IMR-90 (cell line): ENCODE measurements at regions not wholly inside any gene's neighbourhood (a gene's known extent, or its start where the extent isn't known, plus 50 kb on each side); places are given as distances from the start of the nearest gene placed in this dataset.

ENCODE experiments used
- ATAC-seq: fragments of 200-7000 bp; cut with Tn5 transposase; 2 replicates; pipeline ENCODE4 v1.9.1; 2020; ENCODE audit warnings: low read depth, mild to moderate bottlenecking, moderate library complexity
- BruUV-seq: library from RNA; stranded (reverse); fragments of 400-500 nt; replicated peaks from 2 replicates; lab custom pipeline; 2021; lab: Mats Ljungman, UMichigan
- CTCF ChIA-PET: fragments of 300-600 bp; formaldehyde crosslinking; extraction: SDS; loops from one replicate; lab custom pipeline; 2021; ENCODE audit warnings: antibody characterized with exemption; lab: Yijun Ruan, JAX
- POLR2A ChIA-PET: fragments of 300-600 bp; sonication (Branson Sonifier 250); formaldehyde crosslinking; loops from one replicate; lab custom pipeline; 2022; ENCODE audit warnings: antibody characterized with exemption; ENCODE audit not compliant: unreplicated experiment; lab: Charles Lee
- DNase-seq: peaks from one replicate; pipeline ENCODE4 v3.0.0; 2013
- H2AFZ ChIP-seq: replicated peaks from 2 replicates; pipeline ENCODE3; 2013; ENCODE audit warnings: low read length, mild to moderate bottlenecking; ENCODE audit not compliant: poor library complexity
- H2AK5ac ChIP-seq: 2 replicates; pipeline ENCODE4 v1.6.1; 2013; ENCODE audit warnings: low read depth, low read length, inconsistent platforms
- H2AK9ac ChIP-seq: replicated peaks from 2 replicates; pipeline ENCODE3; 2013; ENCODE audit warnings: mild to moderate bottlenecking, low read depth, low read length, moderate library complexity; ENCODE audit not compliant: poor library complexity
- H2BK120ac ChIP-seq: 2 replicates; pipeline ENCODE4 v1.6.1; 2013; ENCODE audit warnings: low read depth, low read length, inconsistent platforms
- H2BK15ac ChIP-seq: 3 replicates; pipeline ENCODE4 v1.6.1; 2013; ENCODE audit warnings: low read depth, low read length, inconsistent platforms
- H2BK20ac ChIP-seq: 2 replicates; pipeline ENCODE4 v1.6.1; 2013; ENCODE audit warnings: low read depth, mild to moderate bottlenecking, inconsistent platforms, low read length, moderate library complexity
- H2BK5ac ChIP-seq: 2 replicates; pipeline ENCODE4 v1.6.1; 2013; ENCODE audit warnings: mild to moderate bottlenecking, low read depth, low read length, inconsistent platforms; ENCODE audit not compliant: poor library complexity, severe bottlenecking
- H3K14ac ChIP-seq: replicated peaks from 2 replicates; pipeline ENCODE4 v1.6.1; 2013; ENCODE audit warnings: low read depth, low read length, inconsistent platforms
- H3K18ac ChIP-seq: 2 replicates; pipeline ENCODE4 v1.6.1; 2013; ENCODE audit warnings: low read depth, low read length, control low read depth
- H3K23ac ChIP-seq: 2 replicates; pipeline ENCODE4 v1.6.1; 2013; ENCODE audit warnings: low read depth, low read length, inconsistent platforms
- H3K27ac ChIP-seq: 2 replicates; pipeline ENCODE4 v1.5.1; 2013; ENCODE audit warnings: mild to moderate bottlenecking, control low read depth, low read length; ENCODE audit not compliant: insufficient read depth
- H3K27me3 ChIP-seq: 2 replicates; pipeline ENCODE4 v1.6.1; 2013; ENCODE audit warnings: low read length; ENCODE audit not compliant: control insufficient read depth, insufficient read depth
- H3K36me3 ChIP-seq: 2 replicates; pipeline ENCODE4 v1.6.1; 2013; ENCODE audit warnings: low read length, mixed read lengths; ENCODE audit not compliant: control insufficient read depth, insufficient read depth
- H3K4ac ChIP-seq: 2 replicates; pipeline ENCODE4 v1.6.1; 2013; ENCODE audit warnings: low read depth, low read length, inconsistent platforms
- H3K4me1 ChIP-seq: 2 replicates; pipeline ENCODE4 v1.6.1; 2013; ENCODE audit warnings: low read length, mixed read lengths; ENCODE audit not compliant: control insufficient read depth, insufficient read depth
- H3K4me2 ChIP-seq: 2 replicates; pipeline ENCODE4 v1.6.1; 2013; ENCODE audit warnings: low read depth, mild to moderate bottlenecking, control low read depth, low read length, moderate library complexity
- H3K4me3 ChIP-seq: 2 replicates; pipeline ENCODE4 v1.5.1; 2013; ENCODE audit warnings: low read depth, mild to moderate bottlenecking, control low read depth, low read length, moderate library complexity; ENCODE audit not compliant: insufficient read depth
- H3K56ac ChIP-seq: 2 replicates; pipeline ENCODE4 v1.6.1; 2013; ENCODE audit warnings: low read length, inconsistent platforms; ENCODE audit not compliant: insufficient read depth; ENCODE audit errors: extremely low read depth
- H3K79me1 ChIP-seq, 2 experiments: 2 replicates each; pipeline ENCODE4 v1.6.1; 2013; ENCODE audit warnings: low read length in 2 of 2, inconsistent platforms in 1 of 2, low read depth in 1 of 2
- H3K9ac ChIP-seq: 2 replicates; pipeline ENCODE4 v1.6.1; 2013; ENCODE audit warnings: low read depth, low read length, control low read depth
- H3K9me1 ChIP-seq: 2 replicates; pipeline ENCODE4 v1.6.1; 2013; ENCODE audit warnings: low read length, inconsistent platforms; ENCODE audit not compliant: insufficient read depth
- H3K9me3 ChIP-seq: 2 replicates; pipeline ENCODE4 v1.6.1; 2013; ENCODE audit warnings: low read length; ENCODE audit not compliant: control insufficient read depth, insufficient read depth
- H4K20me1 ChIP-seq: 2 replicates; pipeline ENCODE4 v1.6.1; 2013; ENCODE audit warnings: low read length, inconsistent platforms; ENCODE audit not compliant: insufficient read depth
- H4K5ac ChIP-seq: 2 replicates; pipeline ENCODE4 v1.6.1; 2013; ENCODE audit warnings: mild to moderate bottlenecking, low read depth, low read length, control low read depth
- H4K8ac ChIP-seq, 2 experiments: 2 replicates each; pipeline ENCODE4 v1.6.1; 2013; ENCODE audit warnings: low read depth in 2 of 2, low read length in 2 of 2, control low read depth in 1 of 2, inconsistent platforms in 1 of 2
- H4K91ac ChIP-seq: 2 replicates; pipeline ENCODE4 v1.6.1; 2013; ENCODE audit warnings: low read depth, low read length, inconsistent platforms; ENCODE audit not compliant: insufficient read depth
- BHLHE40 ChIP-seq: fragments of 150-350 bp; IDR thresholded peaks from 2 replicates; pipeline ENCODE4 v1.6.1; 2016; ENCODE audit warnings: mild to moderate bottlenecking, low read depth, low read length
- FOS ChIP-seq: fragments of 150-350 bp; IDR thresholded peaks from 2 replicates; pipeline ENCODE4 v1.6.1; 2016; ENCODE audit warnings: low read depth, low read length
- MAFK ChIP-seq: IDR thresholded peaks from 2 replicates; pipeline ENCODE4 v1.6.1; 2012; ENCODE audit warnings: low read depth, low read length, improper control_type of control experiment
- MAZ ChIP-seq: IDR thresholded peaks from 2 replicates; pipeline ENCODE4 v1.6.1; 2012; ENCODE audit warnings: low read depth, mild to moderate bottlenecking, low read length, improper control_type of control experiment, moderate library complexity, borderline replicate concordance
- NFE2L2 ChIP-seq: fragments of 150-350 bp; IDR thresholded peaks from 2 replicates; pipeline ENCODE4 v1.6.1; 2016; ENCODE audit warnings: low read depth, mild to moderate bottlenecking, low read length
- RAD21 ChIP-seq: IDR thresholded peaks from 2 replicates; pipeline ENCODE4 v1.6.1; 2012; ENCODE audit warnings: low read length, improper control_type of control experiment
- RCOR1 ChIP-seq: IDR thresholded peaks from 2 replicates; pipeline ENCODE4 v1.6.1; 2012; ENCODE audit warnings: mild to moderate bottlenecking, low read length, improper control_type of control experiment; ENCODE audit not compliant: insufficient replicate concordance
- RFX5 ChIP-seq: IDR thresholded peaks from 2 replicates; pipeline ENCODE4 v1.8.0; 2012; ENCODE audit warnings: low read depth, mild to moderate bottlenecking, low read length, moderate library complexity
- SMC3 ChIP-seq: fragments of 150-350 bp; IDR thresholded peaks from 2 replicates; pipeline ENCODE4 v1.6.1; 2016; ENCODE audit warnings: low read depth, mild to moderate bottlenecking, antibody characterized with exemption, low read length, moderate library complexity
- USF2 ChIP-seq: fragments of 150-350 bp; IDR thresholded peaks from 2 replicates; pipeline ENCODE4 v1.6.1; 2017; ENCODE audit warnings: mild to moderate bottlenecking, antibody characterized with exemption, low read length, low read depth
- WGBS, 2 experiments: methylation state at CpG; one replicate each; pipeline versions ENCODE4 v1.1.5 to v1.1.7; 2013; ENCODE audit warnings: missing lambda C conversion rate in 2 of 2; ENCODE audit not compliant: insufficient read length in 1 of 2; ENCODE audit errors: extremely low coverage in 2 of 2; 5-methylcytosine and 5-hydroxymethylcytosine counted together
- dilution Hi-C: fragments of 300-500 bp; cut with HindIII; formaldehyde crosslinking; loops from one replicate; pipeline ENCODE4 v1.14.3; 2018; ENCODE audit warnings: low sequenced_read_pairs; ENCODE audit not compliant: unreplicated experiment
- in situ Hi-C: fragments of 300-500 bp; cut with MboI; formaldehyde crosslinking; loops from 3 replicates; pipeline ENCODE4 v1.14.3; 2019; ENCODE audit warnings: low sequenced_read_pairs, inconsistent platforms, mixed read lengths
- intact Hi-C: fragments of 100-400 bp; cut with micrococcal nuclease; formaldehyde crosslinking; loops from 2 replicates; pipeline ENCODE4 v1.10.0; 2022
- TF ChIP-seq, protein P1 (sequence below): conservative IDR thresholded peaks from 2 replicates; pipeline ENCODE4 v1.5.1; 2012; ENCODE audit warnings: mild to moderate bottlenecking, low read depth, low read length, improper control_type of control experiment
- TF ChIP-seq, protein P2 (sequence below): fragments of 150-350 bp; IDR thresholded peaks from 2 replicates; pipeline ENCODE4 v1.6.1; 2016; ENCODE audit warnings: low read depth, mild to moderate bottlenecking, low read length, moderate library complexity, borderline replicate concordance

DNA sequence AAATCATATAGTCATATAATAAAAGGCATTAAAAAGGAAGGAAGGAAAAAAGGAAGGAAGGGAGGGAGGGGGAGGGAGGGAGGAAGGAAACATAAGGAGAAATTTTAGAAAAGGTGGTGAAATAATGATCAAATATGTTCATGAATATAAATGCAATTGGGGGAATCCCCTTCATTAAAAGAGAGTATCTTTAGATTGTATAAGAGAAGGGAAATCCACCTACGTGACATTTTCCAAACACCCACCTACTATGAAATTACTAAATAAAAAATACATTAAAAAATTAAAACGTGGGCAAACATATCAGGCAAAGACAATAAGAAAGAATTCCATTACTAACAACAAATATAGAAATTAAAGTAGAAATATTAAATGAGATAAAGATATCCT lies 203.4 kb upstream of the PARD3B start:
- dilution Hi-C loops (no loop called here), intact Hi-C loops (loop anchor here (5.0 kb wide), 1 partner anchor 110 kb away; no protein-coding TSS in a partner anchor), in situ Hi-C loops (loop anchor here (25.0 kb wide), 1 partner anchor 520 kb away; no protein-coding TSS in a partner anchor)
- Histone ChIP-seq H4K5ac (no peak overlapping the region), H3K9ac (no peak overlapping the region), H4K8ac (no peak overlapping the region), H3K9me1 (no peaks in the 10 kb centered on the region), H3K23ac (no peak overlapping the region), H3K56ac (no peak overlapping the region), H2BK20ac (no peak overlapping the region), H2AFZ (no peak overlapping the region), H3K4ac (no peak overlapping the region), H2AK9ac (no peak overlapping the region), H3K18ac (no peak overlapping the region), H2BK120ac (no peak overlapping the region), H3K36me3 (no peaks in the 10 kb centered on the region), H3K4me1 (peaks cover 5% of the 10 kb centered on the region; the same call in 1 of the 2 replicates), H2BK15ac (no peak overlapping the region), H3K4me3 (no peak overlapping the region), H3K27ac (no peak overlapping the region), H3K4me2 (no peak overlapping the region), H3K9me3 (peaks cover 3% of the 10 kb centered on the region; the same call in 1 of the 2 replicates), H4K20me1 (no peaks in the 10 kb centered on the region), H2BK5ac (no peak overlapping the region), H2AK5ac (no peak overlapping the region), H3K79me1 (no peaks in the 10 kb centered on the region), H4K91ac (no peak overlapping the region), H3K27me3 (no peaks in the 10 kb centered on the region), H3K14ac (no peak overlapping the region)
- CTCF ChIA-PET: no interaction called here
- no peak for DNase-seq
- ATAC-seq: no peak
- WGBS, 2 experiments: no CpG with 5 or more reads among the region's 2 CpGs
- POLR2A ChIA-PET: no interaction called here
- BruUV-seq: no TSS peak
- TF ChIP-seq BHLHE40: no peak
- no peak for TF ChIP-seq MAFK
- TF ChIP-seq SMC3: no peak
- TF ChIP-seq, protein P1, sequence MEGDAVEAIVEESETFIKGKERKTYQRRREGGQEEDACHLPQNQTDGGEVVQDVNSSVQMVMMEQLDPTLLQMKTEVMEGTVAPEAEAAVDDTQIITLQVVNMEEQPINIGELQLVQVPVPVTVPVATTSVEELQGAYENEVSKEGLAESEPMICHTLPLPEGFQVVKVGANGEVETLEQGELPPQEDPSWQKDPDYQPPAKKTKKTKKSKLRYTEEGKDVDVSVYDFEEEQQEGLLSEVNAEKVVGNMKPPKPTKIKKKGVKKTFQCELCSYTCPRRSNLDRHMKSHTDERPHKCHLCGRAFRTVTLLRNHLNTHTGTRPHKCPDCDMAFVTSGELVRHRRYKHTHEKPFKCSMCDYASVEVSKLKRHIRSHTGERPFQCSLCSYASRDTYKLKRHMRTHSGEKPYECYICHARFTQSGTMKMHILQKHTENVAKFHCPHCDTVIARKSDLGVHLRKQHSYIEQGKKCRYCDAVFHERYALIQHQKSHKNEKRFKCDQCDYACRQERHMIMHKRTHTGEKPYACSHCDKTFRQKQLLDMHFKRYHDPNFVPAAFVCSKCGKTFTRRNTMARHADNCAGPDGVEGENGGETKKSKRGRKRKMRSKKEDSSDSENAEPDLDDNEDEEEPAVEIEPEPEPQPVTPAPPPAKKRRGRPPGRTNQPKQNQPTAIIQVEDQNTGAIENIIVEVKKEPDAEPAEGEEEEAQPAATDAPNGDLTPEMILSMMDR: no peak
- TF ChIP-seq RAD21: no peak
- no peak for TF ChIP-seq FOS
- no peak for TF ChIP-seq RCOR1
- TF ChIP-seq NFE2L2: no peak
- TF ChIP-seq RFX5: no peak
- TF ChIP-seq, protein P2, sequence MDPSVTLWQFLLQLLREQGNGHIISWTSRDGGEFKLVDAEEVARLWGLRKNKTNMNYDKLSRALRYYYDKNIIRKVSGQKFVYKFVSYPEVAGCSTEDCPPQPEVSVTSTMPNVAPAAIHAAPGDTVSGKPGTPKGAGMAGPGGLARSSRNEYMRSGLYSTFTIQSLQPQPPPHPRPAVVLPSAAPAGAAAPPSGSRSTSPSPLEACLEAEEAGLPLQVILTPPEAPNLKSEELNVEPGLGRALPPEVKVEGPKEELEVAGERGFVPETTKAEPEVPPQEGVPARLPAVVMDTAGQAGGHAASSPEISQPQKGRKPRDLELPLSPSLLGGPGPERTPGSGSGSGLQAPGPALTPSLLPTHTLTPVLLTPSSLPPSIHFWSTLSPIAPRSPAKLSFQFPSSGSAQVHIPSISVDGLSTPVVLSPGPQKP: no peak
- no peak for TF ChIP-seq MAZ
- TF ChIP-seq USF2: no peak
